ENCODE measurements at regions not wholly inside any gene's neighbourhood (a gene's known extent, or its start where the extent isn't known, plus 50 kb on each side); places are given as distances from the start of the nearest gene placed in this dataset.

DNA sequence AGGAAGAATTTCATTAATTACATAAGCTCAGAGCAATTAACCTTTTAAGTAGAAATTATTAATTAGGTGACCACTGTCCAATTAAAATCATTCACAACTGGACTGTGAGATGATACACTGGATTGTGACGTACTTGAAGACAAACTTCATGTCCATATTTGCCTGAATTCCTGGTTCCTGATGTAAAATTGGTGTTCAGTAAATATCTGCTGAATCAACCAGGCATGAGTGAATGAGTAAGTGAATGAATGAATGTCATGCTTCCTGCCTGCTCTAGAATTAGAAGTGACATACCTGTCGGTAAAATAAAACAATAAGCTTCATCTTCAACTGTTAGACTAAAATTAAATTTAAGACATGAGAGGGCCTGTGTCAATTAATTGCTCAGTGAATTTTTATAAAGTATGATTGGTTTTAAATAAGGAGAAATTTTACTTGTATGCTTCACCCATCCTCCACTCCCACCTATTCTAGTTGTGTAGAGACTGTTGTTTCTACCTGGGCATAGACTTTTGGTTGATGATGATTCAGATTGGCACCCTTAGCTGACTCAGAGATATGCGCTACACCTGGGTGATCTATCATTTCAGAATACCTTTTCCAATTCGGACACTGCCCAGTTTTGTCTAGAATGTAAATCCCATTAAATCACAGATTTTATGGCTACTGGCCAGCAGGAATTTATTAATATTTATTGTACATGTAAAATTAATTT, 56.9 kb upstream of the PTGS2 start:
- DNase-seq (ENCODE audit: low read depth), result no peak

DNA sequence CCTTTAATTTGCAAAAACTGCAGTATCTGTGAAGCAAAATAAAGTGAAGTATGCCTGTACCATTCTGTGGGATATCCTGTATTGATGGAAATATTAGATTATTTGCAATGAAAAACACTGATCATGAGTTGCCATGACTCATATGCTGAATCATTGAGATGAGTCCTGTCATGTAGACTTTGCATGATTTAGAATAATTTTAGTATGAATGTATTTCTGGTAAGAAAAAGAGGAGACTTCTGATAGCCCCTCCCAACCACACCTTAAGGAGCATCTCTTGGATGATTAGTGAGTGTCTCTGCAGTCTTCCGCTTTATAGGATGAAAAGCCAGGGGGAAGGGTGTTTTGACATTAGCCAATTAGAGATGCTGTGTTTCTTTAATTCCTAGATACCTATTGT, 55.2 kb upstream of the PTGS2 start:
- DNase-seq (ENCODE audit: low read depth), result no peak

DNA sequence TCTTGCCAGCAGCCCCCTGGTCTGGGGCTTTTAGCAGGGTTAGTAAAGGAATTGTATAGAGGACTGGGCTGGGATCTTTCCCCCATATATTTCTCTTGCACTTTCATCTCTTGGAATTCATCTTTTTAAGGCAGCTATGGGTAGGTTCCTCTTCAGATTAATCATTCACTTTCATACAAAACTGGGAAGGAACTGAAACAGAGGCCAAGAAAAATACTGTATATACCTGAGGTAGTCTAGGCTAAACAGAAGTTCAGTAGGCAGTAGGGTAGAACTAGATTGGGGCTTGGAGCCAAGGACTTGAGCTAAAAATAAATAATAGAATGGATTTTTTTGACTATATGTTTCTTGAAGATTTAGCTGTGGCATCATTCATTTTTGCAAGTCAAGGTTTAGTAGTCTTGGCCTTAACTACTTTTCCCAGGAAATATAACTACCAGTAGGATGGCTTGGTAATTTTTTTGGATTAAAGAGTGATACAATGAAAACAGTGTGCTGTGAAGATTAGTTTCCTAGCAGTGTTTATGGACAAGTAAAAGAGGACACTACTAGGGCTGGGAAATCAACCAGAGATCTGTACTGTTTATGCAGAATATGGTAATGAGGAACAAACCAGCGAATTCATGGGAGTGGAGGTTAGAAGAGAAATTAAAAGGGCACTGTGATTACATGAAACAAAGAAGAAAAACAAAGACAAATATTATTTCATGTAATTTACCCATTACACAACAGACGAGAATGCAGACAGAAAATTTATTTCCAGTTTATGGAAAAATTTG, 50.9 kb upstream of the PTGS2 start:
- DNase-seq (ENCODE audit: low read depth), result no peak

All from HT1080 (cell line).